ENCODE measurements at regions not wholly inside any gene's neighbourhood (a gene's known extent, or its start where the extent isn't known, plus 50 kb on each side); places are given as distances from the start of the nearest gene placed in this dataset.

- H3K23ac ChIP-seq (ENCODE audit: insufficient read length, low read depth, low read length): no peak overlapping the region
- H3K36me3 Mint-ChIP-seq (ENCODE audit: insufficient read depth in 1 of 3, low read depth in 3 of 3): no peaks in the 10 kb centered on the region
- no peak overlapping the region for H3K18ac ChIP-seq (ENCODE audit: insufficient read length, low read depth, low read length)
- H3K27me3 ChIP-seq (ENCODE audit: insufficient read depth, low read length): no peaks in the 10 kb centered on the region
- H3K79me1 ChIP-seq (ENCODE audit: insufficient read depth, low read depth, low read length, poor library complexity, severe bottlenecking): no peaks in the 10 kb centered on the region
- no peak overlapping the region for H3K27ac ChIP-seq (ENCODE audit: insufficient read length, low read depth, low read length)
- no peak overlapping the region for H3T11ph ChIP-seq (ENCODE audit: low read length)
- H2BK20ac ChIP-seq (ENCODE audit: low read depth, low read length, poor library complexity, severe bottlenecking): no peak overlapping the region
- H2BK5ac ChIP-seq (ENCODE audit: insufficient read length, low read length): no peak overlapping the region
- H2BK15ac ChIP-seq (ENCODE audit: low read depth, low read length): no peak overlapping the region
- no CpG with 5 or more reads among the region's 5 CpGs for WGBS (ENCODE audit: extremely low coverage, insufficient read length, low lambda C conversion rate)
- H4K91ac ChIP-seq (ENCODE audit: insufficient read length, low read depth, low read length): no peak overlapping the region
- H3K4me3 Mint-ChIP-seq: no peak overlapping the region
- no peak overlapping the region for H3K4me2 ChIP-seq (ENCODE audit: insufficient read depth, insufficient read length, low read length)
- no peak for TF ChIP-seq CTCF (conservative IDR thresholded peaks at IDR 0.05)
- H3K23me2 ChIP-seq (ENCODE audit: insufficient read length, low read depth, low read length, poor library complexity, severe bottlenecking): no peaks in the 10 kb centered on the region
- no peak overlapping the region for H3K9ac ChIP-seq (ENCODE audit: extremely low read depth, insufficient read length, low read length)
- H4K20me1 ChIP-seq (ENCODE audit: control insufficient read depth, insufficient read depth, insufficient read length): no peaks in the 10 kb centered on the region
- H2BK12ac ChIP-seq (ENCODE audit: insufficient read length, low read depth, low read length): no peak overlapping the region
- H3K56ac ChIP-seq (ENCODE audit: insufficient read length, low read depth, low read length): no peak overlapping the region
- H3K27me3 Mint-ChIP-seq (ENCODE audit: low read depth): peaks cover 2% of the 10 kb centered on the region; the same call in 1 of the 2 replicates
- H2AFZ ChIP-seq (ENCODE audit: low read length): no peak overlapping the region
- H3K4ac ChIP-seq (ENCODE audit: low read depth, low read length): no peak overlapping the region
- H2AK5ac ChIP-seq (ENCODE audit: insufficient read length, low read length): no peak overlapping the region
- H4K5ac ChIP-seq (ENCODE audit: insufficient read length, low read depth, low read length): no peak overlapping the region
- no peaks in the 10 kb centered on the region for H3K4me1 ChIP-seq (ENCODE audit: insufficient read depth, low read length)
- no peak overlapping the region for H4K8ac ChIP-seq (replicated peaks; ENCODE audit: insufficient read length, low read depth, low read length)
- H3K27ac Mint-ChIP-seq: no peak overlapping the region
- no peaks in the 10 kb centered on the region for H3K9me3 ChIP-seq (ENCODE audit: control insufficient read depth, low read depth, low read length)
- H3K9me3 Mint-ChIP-seq: no peaks in the 10 kb centered on the region; a peak in 1 of 5 replicates
- H3K79me2 ChIP-seq (ENCODE audit: insufficient read depth, low read length): no peaks in the 10 kb centered on the region
- no peak overlapping the region for H2BK120ac ChIP-seq (ENCODE audit: low read depth, low read length, poor library complexity, severe bottlenecking)
- H3K4me1 Mint-ChIP-seq: peaks cover 0 to 2% of the 10 kb centered on the region in 2 experiments; a peak in 2 of 4 replicates
- no peak overlapping the region for H3K14ac ChIP-seq (ENCODE audit: insufficient read depth, low read length)
- no peak for DNase-seq
Measured at GRCh38 chr11:15584158-15584557, 469.4 kb downstream of the INSC start.

All from H9 (cell line).